B cell (primary cell): ENCODE measurements at regions not wholly inside any gene's neighbourhood (a gene's known extent, or its start where the extent isn't known, plus 50 kb on each side); places are given as distances from the start of the nearest gene placed in this dataset.

Source experiments
- ATAC-seq: fragments of 200-7000 bp; cut with Tn5 transposase; one replicate; pipeline ENCODE4 v1.10.0; 2021; ENCODE audit warnings: low read depth, mild to moderate bottlenecking, moderate number of reproducible peaks, moderate library complexity
- CTCF ChIA-PET: fragments of 350-600 bp; sonication (Branson Sonifier 250); formaldehyde crosslinking; loops from one replicate; lab custom pipeline; 2021; ENCODE audit warnings: antibody characterized with exemption, inconsistent platforms; lab: Charles Lee
- POLR2A ChIA-PET: fragments of 350-600 bp; sonication (Branson Sonifier 250); formaldehyde crosslinking; loops from one replicate; lab custom pipeline; 2021; ENCODE audit warnings: antibody characterized with exemption; lab: Charles Lee
- DNase-seq: peaks from one replicate; pipeline ENCODE4 v3.0.0; 2013
- H2AFZ ChIP-seq: 2 replicates; pipeline ENCODE4 v1.6.1; 2012; ENCODE audit warnings: mild to moderate bottlenecking, low read depth, low read length; ENCODE audit not compliant: insufficient read depth, poor library complexity, severe bottlenecking
- H3K27ac ChIP-seq, 2 donors: 1 replicate in 1 of 2; 2 replicates in 1 of 2; pipeline ENCODE4 v1.5.1; 2012 to 2013; ENCODE audit warnings: low read length in 2 of 2, mild to moderate bottlenecking in 2 of 2, moderate library complexity in 1 of 2
- H3K27me3 ChIP-seq, 4 experiments: fragments of 200-600 bp in 1 of 4; sonication (generic) in 1 of 4; replicated peaks in 1 of 4; 1 replicate in 2 of 4; 2 replicates in 2 of 4; pipeline versions ENCODE4 v1.6.1 to v1.7.0; 2013 to 2016; ENCODE audit warnings: low read length in 3 of 4, mild to moderate bottlenecking in 2 of 4, mixed read lengths in 1 of 4, moderate library complexity in 1 of 4; ENCODE audit not compliant: insufficient read depth in 4 of 4, control insufficient read depth in 3 of 4; ENCODE audit errors: control extremely low read depth in 1 of 4
- H3K36me3 ChIP-seq, 2 experiments: replicated peaks in 1 of 2; 1 replicate in 1 of 2; 2 replicates in 1 of 2; pipeline versions ENCODE4 v1.6.1 to v1.7.1; 2013; ENCODE audit warnings: low read length in 1 of 2; ENCODE audit not compliant: insufficient read depth in 2 of 2, control insufficient read depth in 1 of 2; ENCODE audit errors: control extremely low read depth in 1 of 2, extremely low read depth in 1 of 2
- H3K4me1 ChIP-seq, 2 donors: fragments of 200-600 bp in 1 of 2; sonication (generic) in 1 of 2; 1 replicate in 1 of 2; 2 replicates in 1 of 2; pipeline versions ENCODE4 v1.5.1 to v1.6.1; 2013 to 2017; ENCODE audit warnings: low read length in 2 of 2; ENCODE audit not compliant: control insufficient read depth in 2 of 2, insufficient read depth in 2 of 2
- H3K4me2 ChIP-seq: replicated peaks from 2 replicates; pipeline ENCODE3; 2012; ENCODE audit warnings: mild to moderate bottlenecking, low read depth, low read length; ENCODE audit not compliant: poor library complexity, severe bottlenecking
- H3K4me3 ChIP-seq, 5 experiments: fragments of 200-600 bp in 1 of 5; sonication (generic) in 1 of 5; 1 replicate in 3 of 5; 2 replicates in 2 of 5; pipeline versions ENCODE4 v1.5.1 to v1.7.0; 2011 to 2016; ENCODE audit warnings: low read length in 4 of 5, mild to moderate bottlenecking in 4 of 5, low read depth in 2 of 5, control low read depth in 1 of 5, moderate library complexity in 1 of 5; ENCODE audit not compliant: insufficient read depth in 1 of 5; ENCODE audit errors: control extremely low read depth in 1 of 5, extremely low read depth in 1 of 5
- H3K79me2 ChIP-seq: fragments of 200-600 bp; sonication (generic); one replicate; pipeline ENCODE4 v1.6.0; 2016; ENCODE audit warnings: low read length; ENCODE audit not compliant: control insufficient read depth, insufficient read depth
- H3K9ac ChIP-seq: fragments of 200-600 bp; sonication (generic); 2 replicates; pipeline ENCODE4 v1.6.1; 2017; ENCODE audit warnings: mild to moderate bottlenecking, low read length, moderate library complexity
- H3K9me3 ChIP-seq, 3 donors: one replicate each; pipeline versions ENCODE4 v1.6.1 to v1.7.1; 2013; ENCODE audit warnings: low read length in 2 of 3; ENCODE audit not compliant: control insufficient read depth in 2 of 3, insufficient read depth in 1 of 3; ENCODE audit errors: control extremely low read depth in 1 of 3
- H4K20me1 ChIP-seq: 2 replicates; pipeline ENCODE4 v1.6.0; 2012; ENCODE audit warnings: mild to moderate bottlenecking, low read length; ENCODE audit not compliant: insufficient read depth, control insufficient read depth, poor library complexity, severe bottlenecking
- H3K27ac Mint-ChIP-seq: one replicate; pipeline ENCODE4 v1.8.0; 2021; ENCODE audit warnings: mixed read lengths
- H3K27me3 Mint-ChIP-seq: one replicate; pipeline ENCODE4 v1.8.0; 2021; ENCODE audit warnings: mixed read lengths
- H3K4me1 Mint-ChIP-seq: one replicate; pipeline ENCODE4 v1.8.0; 2021; ENCODE audit warnings: mixed read lengths
- H3K4me3 Mint-ChIP-seq: one replicate; pipeline ENCODE4 v1.8.0; 2021; ENCODE audit warnings: mixed read lengths
- H3K9me3 Mint-ChIP-seq: one replicate; pipeline ENCODE4 v1.8.0; 2022; ENCODE audit warnings: mixed read lengths; ENCODE audit not compliant: insufficient read depth
- EZH2 ChIP-seq: IDR thresholded peaks from 2 replicates; pipeline ENCODE4 v1.6.1; 2012; ENCODE audit warnings: borderline replicate concordance, low read depth, mild to moderate bottlenecking, moderate library complexity, low read length; ENCODE audit not compliant: insufficient read depth, poor library complexity, severe bottlenecking
- WGBS: methylation state at CpG from one replicate; pipeline ENCODE4 v1.1.5; 2013; ENCODE audit warnings: missing lambda C conversion rate; ENCODE audit not compliant: insufficient coverage; 5-methylcytosine and 5-hydroxymethylcytosine counted together
- intact Hi-C: fragments of 100-400 bp; cut with micrococcal nuclease; formaldehyde crosslinking; loops from one replicate; pipeline ENCODE4 v1.10.0; 2022
- TF ChIP-seq, protein P1 (sequence below): fragments of 200-600 bp; IDR thresholded peaks from one replicate; pipeline ENCODE4 v1.8.0; 2022; ENCODE audit warnings: antibody characterized with exemption, mild to moderate bottlenecking

DNA sequence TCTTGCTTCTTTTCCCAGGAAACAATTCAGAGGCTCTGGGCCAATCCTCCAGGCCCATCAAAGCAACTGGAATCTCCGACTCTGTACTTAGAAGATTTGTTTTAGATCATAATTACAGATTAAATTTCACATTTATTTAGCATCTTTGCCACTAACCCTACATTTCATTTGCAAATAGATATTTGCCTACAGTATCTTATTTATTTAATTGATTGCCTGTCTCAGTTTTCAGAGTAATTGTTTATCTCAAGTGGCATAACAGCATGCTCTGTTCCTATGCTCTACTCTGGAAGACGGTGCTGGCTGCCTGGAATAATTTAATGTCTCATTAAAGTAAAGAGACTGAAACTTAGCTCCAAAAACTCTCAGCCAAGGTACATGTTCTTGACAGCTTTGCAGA lies 213.4 kb downstream of the HNMT start:
- DNase-seq (no peak), ATAC-seq (no peak)
- H3K79me2 ChIP-seq = no peaks in the 10 kb centered on the region
- no peak overlapping the region for H2AFZ ChIP-seq
- H3K4me1 ChIP-seq = no peaks in the 10 kb centered on the region
- Mint-ChIP-seq H3K9me3 (no peaks in the 10 kb centered on the region), H3K4me1 (no peaks in the 10 kb centered on the region), H3K4me3 (no peak overlapping the region), H3K27ac (no peak overlapping the region), H3K27me3 (no peaks in the 10 kb centered on the region)
- no peaks in the 10 kb centered on the region for H3K27me3 ChIP-seq
- TF ChIP-seq, protein P1, sequence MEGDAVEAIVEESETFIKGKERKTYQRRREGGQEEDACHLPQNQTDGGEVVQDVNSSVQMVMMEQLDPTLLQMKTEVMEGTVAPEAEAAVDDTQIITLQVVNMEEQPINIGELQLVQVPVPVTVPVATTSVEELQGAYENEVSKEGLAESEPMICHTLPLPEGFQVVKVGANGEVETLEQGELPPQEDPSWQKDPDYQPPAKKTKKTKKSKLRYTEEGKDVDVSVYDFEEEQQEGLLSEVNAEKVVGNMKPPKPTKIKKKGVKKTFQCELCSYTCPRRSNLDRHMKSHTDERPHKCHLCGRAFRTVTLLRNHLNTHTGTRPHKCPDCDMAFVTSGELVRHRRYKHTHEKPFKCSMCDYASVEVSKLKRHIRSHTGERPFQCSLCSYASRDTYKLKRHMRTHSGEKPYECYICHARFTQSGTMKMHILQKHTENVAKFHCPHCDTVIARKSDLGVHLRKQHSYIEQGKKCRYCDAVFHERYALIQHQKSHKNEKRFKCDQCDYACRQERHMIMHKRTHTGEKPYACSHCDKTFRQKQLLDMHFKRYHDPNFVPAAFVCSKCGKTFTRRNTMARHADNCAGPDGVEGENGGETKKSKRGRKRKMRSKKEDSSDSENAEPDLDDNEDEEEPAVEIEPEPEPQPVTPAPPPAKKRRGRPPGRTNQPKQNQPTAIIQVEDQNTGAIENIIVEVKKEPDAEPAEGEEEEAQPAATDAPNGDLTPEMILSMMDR = no peak
- no peak for TF ChIP-seq EZH2
- no peak overlapping the region for H3K4me2 ChIP-seq
- no peak overlapping the region for H3K4me3 ChIP-seq
- no peaks in the 10 kb centered on the region for H4K20me1 ChIP-seq
- H3K9me3 ChIP-seq = no peaks in the 10 kb centered on the region
- intact Hi-C loops = no loop called here
- WGBS = no CpG with 5 or more reads among the region's 2 CpGs
- H3K9ac ChIP-seq = no peak overlapping the region
- H3K27ac ChIP-seq = no peak overlapping the region
- H3K36me3 ChIP-seq = no peaks in the 10 kb centered on the region
- POLR2A ChIA-PET = no interaction called here
- CTCF ChIA-PET = no interaction called here

DNA sequence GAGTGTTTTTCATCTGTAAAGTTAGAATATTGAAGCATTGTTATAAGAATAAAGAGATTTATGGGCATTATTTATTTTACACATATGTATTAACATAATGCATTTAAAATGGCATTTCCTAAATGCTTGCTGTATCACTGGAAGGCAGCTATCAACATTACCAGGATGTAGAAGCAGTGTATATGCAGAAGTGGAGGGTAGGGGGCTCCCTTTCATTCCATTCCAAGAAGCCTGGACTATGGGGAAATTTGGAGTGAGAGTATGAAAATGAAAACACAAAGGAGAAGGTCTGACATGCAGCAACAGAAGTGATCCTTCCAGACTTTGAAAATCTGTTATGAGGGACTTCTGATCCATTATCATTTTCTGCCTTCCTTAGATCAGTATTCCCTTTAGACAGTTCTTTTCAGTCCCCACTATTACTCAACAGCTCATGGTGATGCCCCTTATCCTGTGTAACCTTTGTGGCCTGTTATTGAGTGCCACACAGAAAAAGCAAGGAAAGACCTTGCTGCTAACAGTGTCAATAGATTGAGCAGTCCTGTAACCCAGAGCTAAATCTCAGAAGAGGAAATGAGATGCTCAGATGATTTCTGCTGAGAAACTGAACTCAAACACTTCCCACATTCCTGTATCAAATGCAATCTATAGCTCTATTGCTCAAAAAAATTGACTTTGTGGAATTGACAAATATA lies 216.6 kb downstream of the HNMT start:
- no peaks in the 10 kb centered on the region for H3K9me3 Mint-ChIP-seq
- DNase-seq = no peak

More for the DNA sequence above, 216.6 kb downstream of the HNMT start:
- H3K27me3 ChIP-seq = no peaks in the 10 kb centered on the region
- H3K4me2 ChIP-seq = no peak overlapping the region
- no peak overlapping the region for H3K4me3 ChIP-seq
- no peaks in the 10 kb centered on the region for H3K4me1 ChIP-seq
- no peaks in the 10 kb centered on the region for H3K27me3 Mint-ChIP-seq
- H3K27ac ChIP-seq = no peak overlapping the region
- intact Hi-C loops = no loop called here
- ChIA-PET POLR2A (no interaction called here), CTCF (no interaction called here)
- H3K4me3 Mint-ChIP-seq = no peak overlapping the region
- ATAC-seq = no peak
- H3K27ac Mint-ChIP-seq = no peak overlapping the region
- H3K79me2 ChIP-seq = no peaks in the 10 kb centered on the region
- no peaks in the 10 kb centered on the region for H3K36me3 ChIP-seq
- no peaks in the 10 kb centered on the region for H4K20me1 ChIP-seq
- H3K4me1 Mint-ChIP-seq = no peaks in the 10 kb centered on the region
- H3K9ac ChIP-seq = no peak overlapping the region
- TF ChIP-seq EZH2 = no peak
- TF ChIP-seq, protein P1 = no peak
- H3K9me3 ChIP-seq = no peaks in the 10 kb centered on the region
- no peak overlapping the region for H2AFZ ChIP-seq
